Body of pancreas (tissue), 4 donors: ENCODE measurements at regions not wholly inside any gene's neighbourhood (a gene's known extent, or its start where the extent isn't known, plus 50 kb on each side); places are given as distances from the start of the nearest gene placed in this dataset.

Experiments used
- POLR2A ChIP-seq, 3 donors: fragments of 450-650 bp; IDR thresholded peaks; one replicate each; pipeline ENCODE4 v1.6.1; 2016; ENCODE audit warnings: antibody characterized with exemption in 3 of 3, mild to moderate bottlenecking in 2 of 3
- TF ChIP-seq, protein P1 (sequence below), 7 experiments: fragments of 450-650 bp in 4 of 7; fragments of 200-600 bp in 3 of 7; sonication (generic) in 3 of 7; IDR thresholded peaks; one replicate each; pipeline ENCODE4 v1.5.1; 2016 to 2019; ENCODE audit warnings: antibody characterized with exemption in 7 of 7

DNA sequence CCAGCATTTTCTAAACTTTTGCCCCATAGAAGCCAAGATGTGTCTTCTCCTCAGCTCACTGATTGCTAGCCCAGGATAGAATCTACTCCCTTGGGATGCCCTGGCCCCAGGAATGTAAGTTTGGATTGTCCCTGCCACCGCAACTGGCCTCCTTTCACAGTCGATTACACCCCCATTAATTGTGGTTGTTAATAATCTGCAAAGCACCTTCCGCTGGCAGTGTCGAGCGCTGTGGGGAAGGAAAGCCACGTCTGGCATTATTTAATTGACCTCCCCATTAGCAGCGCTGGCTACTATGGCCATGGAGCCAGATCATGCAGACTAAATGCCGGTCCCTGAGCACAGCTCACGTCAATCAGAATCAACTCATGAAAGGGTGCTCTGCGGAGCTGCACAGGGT, 597.3 kb upstream of the PLXNA2 start:
- TF ChIP-seq, protein P1, sequence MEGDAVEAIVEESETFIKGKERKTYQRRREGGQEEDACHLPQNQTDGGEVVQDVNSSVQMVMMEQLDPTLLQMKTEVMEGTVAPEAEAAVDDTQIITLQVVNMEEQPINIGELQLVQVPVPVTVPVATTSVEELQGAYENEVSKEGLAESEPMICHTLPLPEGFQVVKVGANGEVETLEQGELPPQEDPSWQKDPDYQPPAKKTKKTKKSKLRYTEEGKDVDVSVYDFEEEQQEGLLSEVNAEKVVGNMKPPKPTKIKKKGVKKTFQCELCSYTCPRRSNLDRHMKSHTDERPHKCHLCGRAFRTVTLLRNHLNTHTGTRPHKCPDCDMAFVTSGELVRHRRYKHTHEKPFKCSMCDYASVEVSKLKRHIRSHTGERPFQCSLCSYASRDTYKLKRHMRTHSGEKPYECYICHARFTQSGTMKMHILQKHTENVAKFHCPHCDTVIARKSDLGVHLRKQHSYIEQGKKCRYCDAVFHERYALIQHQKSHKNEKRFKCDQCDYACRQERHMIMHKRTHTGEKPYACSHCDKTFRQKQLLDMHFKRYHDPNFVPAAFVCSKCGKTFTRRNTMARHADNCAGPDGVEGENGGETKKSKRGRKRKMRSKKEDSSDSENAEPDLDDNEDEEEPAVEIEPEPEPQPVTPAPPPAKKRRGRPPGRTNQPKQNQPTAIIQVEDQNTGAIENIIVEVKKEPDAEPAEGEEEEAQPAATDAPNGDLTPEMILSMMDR (IDR thresholded peaks at IDR 0.05) = no peak
- TF ChIP-seq POLR2A (IDR thresholded peaks at IDR 0.05) = no peak
